Activated naive CD4-positive, alpha-beta T cell treated with anti-CD3 and anti-CD28 coated beads, Interleukin-2, amount 10 ng/mL, durations not matched to agents 7 days and 5 days (primary cell): ENCODE measurements at regions not wholly inside any gene's neighbourhood (a gene's known extent, or its start where the extent isn't known, plus 50 kb on each side); places are given as distances from the start of the nearest gene placed in this dataset.

Source experiments
- CTCF ChIA-PET: fragments of 350-600 bp; sonication (Branson Sonifier 250); formaldehyde crosslinking; loops from one replicate; lab custom pipeline; 2021; ENCODE audit warnings: antibody characterized with exemption; lab: Charles Lee
- DNase-seq: peaks from one replicate; pipeline ENCODE4 v3.0.0-alpha.2; 2020
- H3K27ac Mint-ChIP-seq: one replicate; pipeline ENCODE4 v1.8.0; 2021; ENCODE audit warnings: mild to moderate bottlenecking, moderate library complexity, mixed read lengths
- H3K27me3 Mint-ChIP-seq: one replicate; pipeline ENCODE4 v1.8.0; 2021; ENCODE audit warnings: mild to moderate bottlenecking, mixed read lengths
- H3K36me3 Mint-ChIP-seq: one replicate; pipeline ENCODE4 v1.8.0; 2021; ENCODE audit warnings: mixed read lengths
- H3K4me1 Mint-ChIP-seq: one replicate; pipeline ENCODE4 v1.8.0; 2021; ENCODE audit warnings: mixed read lengths
- H3K4me3 Mint-ChIP-seq: one replicate; pipeline ENCODE4 v1.8.0; 2021; ENCODE audit warnings: mild to moderate bottlenecking, moderate library complexity, mixed read lengths
- H3K9me3 Mint-ChIP-seq: one replicate; pipeline ENCODE4 v1.8.0; 2021; ENCODE audit warnings: mixed read lengths

- Mint-ChIP-seq H3K4me3 (no peak overlapping the region), H3K27me3 (no peaks in the 10 kb centered on the region), H3K27ac (no peak overlapping the region), H3K9me3 (peaks cover 6% of the 10 kb centered on the region), H3K4me1 (no peaks in the 10 kb centered on the region), H3K36me3 (no peaks in the 10 kb centered on the region)
- CTCF ChIA-PET: no interaction called here
- DNase-seq: no peak
These were observed 1144.1 kb upstream of the ADGRL2 start for GRCh38 chr1:80656641-80657040.

- H3K27ac Mint-ChIP-seq: no peak overlapping the region
- H3K27me3 Mint-ChIP-seq: no peaks in the 10 kb centered on the region
- no peaks in the 10 kb centered on the region for H3K36me3 Mint-ChIP-seq
- CTCF ChIA-PET: no interaction called here
- no peaks in the 10 kb centered on the region for H3K4me1 Mint-ChIP-seq
- no peak overlapping the region for H3K4me3 Mint-ChIP-seq
- DNase-seq: no peak
- peaks cover 6% of the 10 kb centered on the region for H3K9me3 Mint-ChIP-seq
These were observed 1144.6 kb upstream of the ADGRL2 start for GRCh38 chr1:80656014-80656636.

- no peak for DNase-seq
- peaks cover 2% of the 10 kb centered on the region for H3K9me3 Mint-ChIP-seq
- H3K4me1 Mint-ChIP-seq: no peaks in the 10 kb centered on the region
- H3K27ac Mint-ChIP-seq: no peak overlapping the region
- no peaks in the 10 kb centered on the region for H3K36me3 Mint-ChIP-seq
- no peak overlapping the region for H3K4me3 Mint-ChIP-seq
- CTCF ChIA-PET: no interaction called here
- H3K27me3 Mint-ChIP-seq: no peaks in the 10 kb centered on the region
These were observed 1154.7 kb upstream of the ADGRL2 start for GRCh38 chr1:80646053-80646452.

- no peaks in the 10 kb centered on the region for H3K27me3 Mint-ChIP-seq
- CTCF ChIA-PET: no interaction called here
- no peaks in the 10 kb centered on the region for H3K36me3 Mint-ChIP-seq
- no peak overlapping the region for H3K27ac Mint-ChIP-seq
- no peaks in the 10 kb centered on the region for H3K4me1 Mint-ChIP-seq
- no peak for DNase-seq
- no peak overlapping the region for H3K4me3 Mint-ChIP-seq
- H3K9me3 Mint-ChIP-seq: peaks cover 2% of the 10 kb centered on the region
These were observed 1155.1 kb upstream of the ADGRL2 start for GRCh38 chr1:80645621-80646020.

DNA sequence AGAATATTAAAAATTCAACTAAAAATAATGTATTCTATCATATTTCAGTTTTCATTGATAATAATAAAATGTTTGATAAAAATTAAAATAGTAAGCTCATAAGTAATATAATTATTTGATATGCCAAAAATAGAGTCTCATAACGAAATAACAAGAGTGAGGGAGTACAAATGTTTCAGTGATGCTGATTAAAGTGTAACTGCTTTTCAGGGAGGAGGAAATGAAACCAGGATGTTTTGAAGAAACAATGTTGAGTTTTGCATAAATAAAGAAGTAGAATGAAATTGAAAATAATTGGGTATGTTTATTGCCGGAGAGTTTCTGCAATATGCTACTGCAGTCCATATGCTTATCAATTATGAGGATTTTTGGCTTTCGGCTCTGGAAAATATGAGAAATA is 1159.8 kb upstream of the ADGRL2 start:
- CTCF ChIA-PET: no interaction called here
- Mint-ChIP-seq H3K4me1 (no peaks in the 10 kb centered on the region), H3K27me3 (no peaks in the 10 kb centered on the region), H3K27ac (no peak overlapping the region), H3K4me3 (no peak overlapping the region), H3K36me3 (no peaks in the 10 kb centered on the region), H3K9me3 (peaks cover 2% of the 10 kb centered on the region)
- no peak for DNase-seq

DNA sequence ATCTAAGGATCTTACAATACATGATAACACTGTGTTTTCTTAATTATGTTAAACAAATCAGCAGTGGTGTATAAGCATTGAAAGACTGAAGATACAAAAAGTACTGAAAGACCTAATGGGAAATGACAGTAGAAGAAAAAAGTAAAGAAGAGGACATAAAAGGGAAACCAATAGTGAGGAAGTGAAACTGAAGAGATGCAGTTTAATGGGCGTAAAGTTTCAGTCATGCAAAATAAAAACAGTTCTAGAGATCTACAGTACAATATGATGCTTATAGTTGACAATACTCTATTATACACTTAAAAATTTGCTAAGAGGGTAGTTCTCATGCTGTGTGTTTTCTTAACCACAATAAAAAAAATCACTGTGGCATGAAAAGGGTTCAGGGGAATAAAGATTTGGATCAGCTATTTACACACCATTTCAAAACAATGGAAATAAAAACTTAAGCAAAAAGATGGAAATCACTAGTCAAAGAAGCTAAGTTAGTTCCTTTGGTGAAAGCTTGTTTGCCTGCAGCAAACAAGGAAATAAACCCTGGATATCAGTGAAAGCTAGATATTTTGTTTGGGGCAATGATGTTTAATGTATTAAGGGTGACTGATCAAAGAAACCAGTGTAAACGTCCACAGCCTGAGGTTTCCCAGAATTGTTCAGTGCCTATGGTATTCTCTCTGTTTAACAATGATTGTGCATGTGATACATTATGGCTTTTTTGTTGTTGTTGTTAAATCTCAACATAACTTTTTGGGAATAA is 1160.8 kb upstream of the ADGRL2 start:
- CTCF ChIA-PET: no interaction called here

DNA sequence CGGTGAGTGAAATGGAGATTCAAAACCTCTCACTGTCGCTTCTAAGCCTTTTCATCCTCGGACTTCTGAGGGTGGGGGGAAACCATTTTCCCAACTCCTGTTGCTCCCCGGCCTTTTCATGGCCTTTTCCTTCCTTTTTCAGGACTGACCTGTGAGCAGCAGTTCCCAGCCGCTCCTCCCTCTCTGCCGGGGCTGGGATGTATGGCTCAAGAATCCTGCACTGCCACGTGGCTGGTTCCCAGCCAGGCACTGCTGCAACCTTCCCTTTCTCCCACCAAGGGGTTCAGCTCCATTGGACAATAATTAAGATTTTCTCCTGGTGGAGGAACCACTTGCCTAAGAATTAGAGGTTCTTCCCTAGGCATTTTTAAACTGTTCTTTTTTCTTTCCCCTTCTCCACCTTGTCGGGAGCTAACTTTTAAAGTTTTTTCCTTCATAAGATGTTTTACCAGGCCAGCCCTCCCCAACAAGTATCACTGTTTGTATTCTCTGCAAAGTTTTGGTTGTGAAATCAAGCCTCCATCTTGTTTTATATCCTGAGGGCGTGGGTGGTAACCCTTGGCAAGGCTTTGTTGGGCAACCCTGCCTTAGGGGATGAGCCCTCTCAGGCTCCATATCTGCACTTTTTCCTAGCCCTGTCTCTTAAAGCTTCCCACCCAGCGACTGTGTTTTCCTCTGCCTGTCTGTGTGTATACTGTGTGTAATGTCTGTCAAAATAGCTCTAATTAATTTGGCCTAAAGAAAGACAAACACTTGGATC is 1166.6 kb upstream of the ADGRL2 start:
- no peak overlapping the region for H3K27ac Mint-ChIP-seq
- no peaks in the 10 kb centered on the region for H3K4me1 Mint-ChIP-seq
- H3K36me3 Mint-ChIP-seq: no peaks in the 10 kb centered on the region
- H3K4me3 Mint-ChIP-seq: no peak overlapping the region
- H3K9me3 Mint-ChIP-seq: peaks cover 5% of the 10 kb centered on the region
- CTCF ChIA-PET: no interaction called here
- DNase-seq: no peak
- no peaks in the 10 kb centered on the region for H3K27me3 Mint-ChIP-seq

More for the DNA sequence above, 1160.8 kb upstream of the ADGRL2 start:
- no peak overlapping the region for H3K4me3 Mint-ChIP-seq
- H3K27me3 Mint-ChIP-seq: no peaks in the 10 kb centered on the region
- no peaks in the 10 kb centered on the region for H3K4me1 Mint-ChIP-seq
- peaks cover 2% of the 10 kb centered on the region for H3K9me3 Mint-ChIP-seq
- H3K36me3 Mint-ChIP-seq: no peaks in the 10 kb centered on the region
- H3K27ac Mint-ChIP-seq: no peak overlapping the region
- no peak for DNase-seq

- Mint-ChIP-seq H3K27me3 (no peaks in the 10 kb centered on the region), H3K36me3 (no peaks in the 10 kb centered on the region), H3K27ac (no peak overlapping the region), H3K4me3 (no peak overlapping the region), H3K9me3 (peaks cover 5% of the 10 kb centered on the region), H3K4me1 (no peaks in the 10 kb centered on the region)
- CTCF ChIA-PET: no interaction called here
- no peak for DNase-seq
These were observed 1168.5 kb upstream of the ADGRL2 start for GRCh38 chr1:80632284-80632683.

GRCh38 chr1:80629304-80629837 is 1171.4 kb upstream of the ADGRL2 start:
- DNase-seq: no peak
- H3K9me3 Mint-ChIP-seq: peaks cover 7% of the 10 kb centered on the region
- no peaks in the 10 kb centered on the region for H3K36me3 Mint-ChIP-seq
- CTCF ChIA-PET: no interaction called here
- no peak overlapping the region for H3K27ac Mint-ChIP-seq
- H3K4me1 Mint-ChIP-seq: no peaks in the 10 kb centered on the region
- no peaks in the 10 kb centered on the region for H3K27me3 Mint-ChIP-seq
- H3K4me3 Mint-ChIP-seq: no peak overlapping the region

- H3K9me3 Mint-ChIP-seq: peaks cover 8% of the 10 kb centered on the region
- no peak for DNase-seq
- CTCF ChIA-PET: no interaction called here
These were observed 1176.1 kb upstream of the ADGRL2 start for GRCh38 chr1:80624682-80625081.

DNA sequence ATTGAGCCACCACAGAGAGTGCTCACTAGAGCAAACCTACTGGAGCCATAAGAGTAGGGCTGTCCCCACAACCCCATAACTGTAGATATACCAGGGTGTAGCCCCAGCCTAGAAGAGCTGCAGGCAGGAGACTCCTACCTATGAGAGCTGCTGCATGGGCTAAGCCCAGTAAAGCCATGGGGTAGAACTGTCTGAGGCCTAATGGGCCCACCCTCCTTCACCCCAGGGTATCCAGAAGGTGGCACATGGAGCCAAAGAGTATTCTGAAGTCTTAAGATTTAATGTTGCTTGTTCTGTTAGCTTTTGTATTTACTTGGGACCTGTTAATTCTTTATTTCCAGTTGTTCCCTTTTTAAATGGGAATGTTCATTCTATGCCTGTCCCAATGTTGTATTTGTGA is 1193.7 kb upstream of the ADGRL2 start:
- CTCF ChIA-PET: no interaction called here
- no peaks in the 10 kb centered on the region for H3K27me3 Mint-ChIP-seq
- H3K27ac Mint-ChIP-seq: no peak overlapping the region
- DNase-seq: no peak
- no peaks in the 10 kb centered on the region for H3K36me3 Mint-ChIP-seq
- no peak overlapping the region for H3K4me3 Mint-ChIP-seq
- no peaks in the 10 kb centered on the region for H3K4me1 Mint-ChIP-seq
- peaks cover 23% of the 10 kb centered on the region for H3K9me3 Mint-ChIP-seq

More at GRCh38 chr1:80624682-80625081, 1176.1 kb upstream of the ADGRL2 start:
- no peak overlapping the region for H3K27ac Mint-ChIP-seq
- H3K36me3 Mint-ChIP-seq: no peaks in the 10 kb centered on the region
- H3K27me3 Mint-ChIP-seq: no peaks in the 10 kb centered on the region
- no peaks in the 10 kb centered on the region for H3K4me1 Mint-ChIP-seq
- H3K4me3 Mint-ChIP-seq: no peak overlapping the region

GRCh38 chr1:80594013-80594412 is 1206.7 kb upstream of the ADGRL2 start:
- no peak overlapping the region for H3K4me3 Mint-ChIP-seq
- H3K4me1 Mint-ChIP-seq: no peaks in the 10 kb centered on the region

DNA sequence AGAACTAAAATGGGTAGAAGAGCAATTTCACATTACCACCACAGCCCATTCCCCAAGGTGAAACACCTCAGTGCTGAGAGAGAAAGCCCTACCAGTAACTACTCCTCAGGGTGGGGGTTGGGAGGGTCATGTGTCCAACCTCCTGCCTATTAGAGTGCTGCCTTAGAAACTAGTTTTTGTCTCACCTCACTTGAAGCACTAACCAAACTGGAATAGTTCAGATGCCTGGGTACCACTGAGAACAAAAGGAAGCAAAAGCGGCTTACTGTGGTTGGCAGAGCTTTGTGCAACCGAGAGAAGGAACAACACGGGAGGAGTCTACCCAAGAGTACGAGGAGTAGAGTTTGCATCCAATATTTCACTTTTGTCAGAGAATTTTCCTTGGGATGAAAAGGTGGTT is 1207.5 kb upstream of the ADGRL2 start:
- Mint-ChIP-seq H3K36me3 (no peaks in the 10 kb centered on the region), H3K4me1 (no peaks in the 10 kb centered on the region), H3K27me3 (no peaks in the 10 kb centered on the region), H3K27ac (no peak overlapping the region), H3K9me3 (peaks cover 38% of the 10 kb centered on the region), H3K4me3 (no peak overlapping the region)
- CTCF ChIA-PET: no interaction called here
- no peak for DNase-seq

More at GRCh38 chr1:80594013-80594412, 1206.7 kb upstream of the ADGRL2 start:
- Mint-ChIP-seq H3K27me3 (no peaks in the 10 kb centered on the region), H3K36me3 (no peaks in the 10 kb centered on the region), H3K9me3 (peaks cover 39% of the 10 kb centered on the region), H3K27ac (no peak overlapping the region)
- DNase-seq: no peak
- CTCF ChIA-PET: no interaction called here

DNA sequence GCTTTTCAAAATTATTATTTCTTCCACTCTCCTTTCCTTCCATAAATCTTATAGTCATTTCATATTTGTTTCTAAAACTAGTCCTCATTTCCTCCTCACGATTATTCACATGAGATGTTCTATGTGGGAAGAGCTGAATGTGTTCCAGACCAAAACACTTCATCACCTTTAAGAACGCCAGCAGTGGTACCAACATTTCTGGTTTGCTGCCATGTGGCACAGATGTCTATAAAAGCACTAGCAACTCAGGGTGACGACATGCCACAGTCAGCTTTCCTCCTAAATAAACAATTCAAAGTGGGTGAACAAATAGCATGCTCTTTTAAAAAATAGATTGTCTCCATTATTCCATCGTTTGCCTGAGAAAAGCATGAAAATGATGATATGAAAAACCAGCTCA is 1217.8 kb upstream of the ADGRL2 start:
- Mint-ChIP-seq H3K27ac (no peak overlapping the region), H3K36me3 (no peaks in the 10 kb centered on the region), H3K4me3 (no peak overlapping the region), H3K9me3 (peaks cover 19% of the 10 kb centered on the region), H3K4me1 (no peaks in the 10 kb centered on the region), H3K27me3 (no peaks in the 10 kb centered on the region)
- DNase-seq: no peak
- CTCF ChIA-PET: no interaction called here
